GM18499 (cell line): ENCODE measurements at regions not wholly inside any gene's neighbourhood (a gene's known extent, or its start where the extent isn't known, plus 50 kb on each side); places are given as distances from the start of the nearest gene placed in this dataset.

Experiments used
- ATAC-seq: cut with Tn5 transposase; IDR thresholded peaks from one replicate; pipeline ENCODE4 v1.9.1; 2021; ENCODE audit warnings: moderate number of reproducible peaks; ENCODE audit not compliant: insufficient read depth, unreplicated experiment

GRCh38 chr9:90092508-90092907 lies 487.7 kb downstream of the GADD45G start:
- ATAC-seq, result no peak

- no peak for ATAC-seq
These were observed 490.9 kb downstream of the GADD45G start for GRCh38 chr9:90095682-90096081.

- no peak for ATAC-seq
These were observed 492.4 kb downstream of the GADD45G start for GRCh38 chr9:90097237-90097636.

- no peak for ATAC-seq
These were observed 493.6 kb downstream of the GADD45G start for GRCh38 chr9:90098408-90098807.

- ATAC-seq, result no peak
These were observed 494.6 kb downstream of the GADD45G start for GRCh38 chr9:90099262-90099963.

GRCh38 chr9:90100014-90100413 lies 495.2 kb downstream of the GADD45G start:
- no peak for ATAC-seq

GRCh38 chr9:90102292-90102901 lies 497.6 kb downstream of the GADD45G start:
- ATAC-seq, result no peak

- no peak for ATAC-seq
These were observed 499.0 kb downstream of the GADD45G start for GRCh38 chr9:90103771-90104170.

GRCh38 chr9:90105773-90106172 lies 501.0 kb downstream of the GADD45G start:
- no peak for ATAC-seq

- no peak for ATAC-seq
These were observed 502.4 kb downstream of the GADD45G start for GRCh38 chr9:90107040-90107725.

- no peak for ATAC-seq
These were observed 503.2 kb downstream of the GADD45G start for GRCh38 chr9:90107726-90108655.

GRCh38 chr9:90112788-90113187 lies 508.0 kb downstream of the GADD45G start:
- no peak for ATAC-seq

GRCh38 chr9:90114641-90115425 lies 510.0 kb downstream of the GADD45G start:
- ATAC-seq, result no peak

GRCh38 chr9:90121762-90122161 lies 517.0 kb downstream of the GADD45G start:
- ATAC-seq, result no peak

- no peak for ATAC-seq
These were observed 517.7 kb downstream of the DIRAS2 start for GRCh38 chr9:90124961-90125360.

GRCh38 chr9:90127923-90128322 lies 514.7 kb downstream of the DIRAS2 start:
- ATAC-seq, result no peak

GRCh38 chr9:90128587-90129190 lies 513.9 kb downstream of the DIRAS2 start:
- ATAC-seq, result no peak

- no peak for ATAC-seq
These were observed 513.2 kb downstream of the DIRAS2 start for GRCh38 chr9:90129446-90129845.

- ATAC-seq, result no peak
These were observed 511.1 kb downstream of the DIRAS2 start for GRCh38 chr9:90131568-90131967.
